GM20431 (cell line): ENCODE measurements at regions not wholly inside any gene's neighbourhood (a gene's known extent, or its start where the extent isn't known, plus 50 kb on each side); places are given as distances from the start of the nearest gene placed in this dataset.

Source experiments
- in situ Hi-C: fragments of 300-500 bp; cut with MseI, MboI; formaldehyde crosslinking; loops from one replicate; pipeline ENCODE4 v1.15.0; 2020; ENCODE audit warnings: low sequenced_read_pairs; ENCODE audit not compliant: unreplicated experiment

GRCh38 chr14:71698673-71699072, 233.6 kb upstream of the RGS6 start:
- in situ Hi-C loops: no loop called here

GRCh38 chr14:71701990-71702389, 230.2 kb upstream of the RGS6 start:
- in situ Hi-C loops: no loop called here

- in situ Hi-C loops: no loop called here
Observed at GRCh38 chr14:71702786-71703185, 229.4 kb upstream of the RGS6 start.

- in situ Hi-C loops: no loop called here
Observed at GRCh38 chr14:71703477-71703876, 228.8 kb upstream of the RGS6 start.

GRCh38 chr14:71704210-71704609, 228.0 kb upstream of the RGS6 start:
- in situ Hi-C loops: no loop called here

GRCh38 chr14:71705460-71705859, 226.8 kb upstream of the RGS6 start:
- in situ Hi-C loops: no loop called here

- in situ Hi-C loops: no loop called here
Observed at GRCh38 chr14:71709076-71709475, 223.2 kb upstream of the RGS6 start.

- in situ Hi-C loops: no loop called here
Observed at GRCh38 chr14:71709987-71710386, 222.2 kb upstream of the RGS6 start.

GRCh38 chr14:71711125-71711524, 221.1 kb upstream of the RGS6 start:
- in situ Hi-C loops: no loop called here

- in situ Hi-C loops: no loop called here
Observed at GRCh38 chr14:71711619-71712018, 220.6 kb upstream of the RGS6 start.

- in situ Hi-C loops: no loop called here
Observed at GRCh38 chr14:71712478-71712877, 219.8 kb upstream of the RGS6 start.

- in situ Hi-C loops: no loop called here
Observed at GRCh38 chr14:71713016-71713415, 219.2 kb upstream of the RGS6 start.

GRCh38 chr14:71713451-71713850, 218.8 kb upstream of the RGS6 start:
- in situ Hi-C loops: no loop called here

GRCh38 chr14:71714225-71714624, 218.0 kb upstream of the RGS6 start:
- in situ Hi-C loops: no loop called here

GRCh38 chr14:71716041-71716772, 216.0 kb upstream of the RGS6 start:
- in situ Hi-C loops: no loop called here

GRCh38 chr14:71720978-71721624, 211.1 kb upstream of the RGS6 start:
- in situ Hi-C loops: no loop called here

- in situ Hi-C loops: no loop called here
Observed at GRCh38 chr14:71721791-71722190, 210.4 kb upstream of the RGS6 start.

- in situ Hi-C loops: no loop called here
Observed at GRCh38 chr14:71722885-71723284, 209.3 kb upstream of the RGS6 start.

- in situ Hi-C loops: no loop called here
Observed at GRCh38 chr14:71725922-71726579, 206.2 kb upstream of the RGS6 start.

- in situ Hi-C loops: no loop called here
Observed at GRCh38 chr14:71726580-71727021, 205.6 kb upstream of the RGS6 start.

GRCh38 chr14:71728386-71728785, 203.8 kb upstream of the RGS6 start:
- in situ Hi-C loops: no loop called here
